ENCODE measurements at regions not wholly inside any gene's neighbourhood (a gene's known extent, or its start where the extent isn't known, plus 50 kb on each side); places are given as distances from the start of the nearest gene placed in this dataset.

- no peak for TF ChIP-seq POLR2A (IDR thresholded peaks at IDR 0.05; ENCODE audit: low read depth)
- no peak for TF ChIP-seq CTCF (IDR thresholded peaks at IDR 0.05)
Observed at GRCh38 chr5:13529300-13529699, 415.2 kb downstream of the DNAH5 start.

Measured in esophagus muscularis mucosa (tissue), 3 donors.